SK-N-SH (cell line): ENCODE measurements at regions not wholly inside any gene's neighbourhood (a gene's known extent, or its start where the extent isn't known, plus 50 kb on each side); places are given as distances from the start of the nearest gene placed in this dataset.

Source experiments
- CTCF ChIA-PET: fragments of 300-600, 350-600 bp; formaldehyde crosslinking; extraction: SDS; loops from one replicate; lab custom pipeline; 2021; lab: Yijun Ruan, JAX
- POLR2A ChIA-PET: fragments of 350-600 bp; sonication (Branson Sonifier 250); formaldehyde crosslinking; extraction: SDS; loops from one replicate; lab custom pipeline; 2020; ENCODE audit warnings: antibody characterized with exemption, inconsistent platforms; lab: Yijun Ruan, JAX
- DNase-seq: peaks from one replicate; pipeline ENCODE4 v3.0.0; 2012
- H2AFZ ChIP-seq: fragments of 200-600 bp; sonication (generic); 2 replicates; pipeline ENCODE4 v1.8.1; 2016; ENCODE audit warnings: antibody characterized with exemption, mild to moderate bottlenecking, low read depth
- H3F3A ChIP-seq: fragments of 200-600 bp; sonication (generic); replicated peaks from 2 replicates; pipeline ENCODE3; 2016; ENCODE audit warnings: antibody characterized with exemption, mild to moderate bottlenecking; ENCODE audit not compliant: insufficient read depth
- H3K27ac ChIP-seq, 2 experiments: fragments of 200-500 bp in 1 of 2; fragments of 200-600 bp in 1 of 2; sonication (Bioruptor generic) in 1 of 2; sonication (generic), shearing (Covaris generic) in 1 of 2; 2 replicates each; pipeline versions ENCODE4 v1.5.1 to v1.6.1; 2014 to 2016; ENCODE audit warnings: low read depth in 2 of 2, inconsistent platforms in 1 of 2, low read length in 1 of 2, mild to moderate bottlenecking in 1 of 2, mixed read lengths in 1 of 2
- H3K27me3 ChIP-seq: fragments of 200-600 bp; sonication (generic), shearing (Covaris generic); 2 replicates; pipeline ENCODE4 v1.6.1; 2016; ENCODE audit warnings: mixed run types; ENCODE audit not compliant: insufficient read depth
- H3K36me3 ChIP-seq, 2 experiments: fragments of 200-500 bp in 1 of 2; fragments of 200-600 bp in 1 of 2; sonication (Bioruptor generic) in 1 of 2; sonication (generic) in 1 of 2; replicated peaks in 1 of 2; 2 replicates each; pipeline versions ENCODE3 to v1.5.1; 2014 to 2016; ENCODE audit warnings: low read length in 1 of 2, mild to moderate bottlenecking in 1 of 2; ENCODE audit not compliant: insufficient read depth in 2 of 2, control insufficient read depth in 1 of 2
- H3K4me1 ChIP-seq, 2 experiments: fragments of 200-500 bp in 1 of 2; fragments of 200-600 bp in 1 of 2; sonication (Bioruptor generic) in 1 of 2; sonication (generic), shearing (Covaris generic) in 1 of 2; 2 replicates each; pipeline versions ENCODE4 v1.5.1 to v1.6.1; 2014 to 2016; ENCODE audit warnings: low read depth in 1 of 2, low read length in 1 of 2, mixed run types in 1 of 2; ENCODE audit not compliant: insufficient read depth in 2 of 2, control insufficient read depth in 1 of 2
- H3K4me2 ChIP-seq: fragments of 200-600 bp; sonication (generic), shearing (Covaris generic); 2 replicates; pipeline ENCODE4 v1.6.1; 2017; ENCODE audit warnings: mixed run types
- H3K4me3 ChIP-seq, 2 experiments: fragments of 200-500 bp in 1 of 2; fragments of 200-600 bp in 1 of 2; sonication (Bioruptor generic) in 1 of 2; sonication (generic), shearing (Covaris generic) in 1 of 2; 2 replicates each; pipeline versions ENCODE4 v1.5.1 to v1.8.1; 2014 to 2016; ENCODE audit warnings: low read depth in 2 of 2, inconsistent platforms in 1 of 2, low read length in 1 of 2, mild to moderate bottlenecking in 1 of 2, mixed read lengths in 1 of 2, moderate library complexity in 1 of 2
- H3K79me2 ChIP-seq: fragments of 200-600 bp; sonication (generic); 2 replicates; pipeline ENCODE4 v1.8.1; 2017; ENCODE audit warnings: mild to moderate bottlenecking; ENCODE audit not compliant: insufficient read depth
- H3K9ac ChIP-seq: fragments of 200-600 bp; sonication (generic); 2 replicates; pipeline ENCODE4 v1.6.1; 2017; ENCODE audit warnings: mixed run types
- H3K9me2 ChIP-seq: fragments of 200-600 bp; sonication (generic); 2 replicates; pipeline ENCODE4 v1.6.1; 2017; ENCODE audit warnings: mixed run types
- H3K9me3 ChIP-seq: fragments of 200-600 bp; sonication (generic); 2 replicates; pipeline ENCODE4 v1.6.1; 2017; ENCODE audit warnings: mixed run types, mild to moderate bottlenecking, moderate library complexity
- H4K20me1 ChIP-seq: fragments of 200-600 bp; sonication (generic); 2 replicates; pipeline ENCODE4 v1.6.1; 2017; ENCODE audit warnings: mild to moderate bottlenecking, mixed run types; ENCODE audit not compliant: insufficient read depth
- CHD2 ChIP-seq: fragments of 150-350 bp; IDR thresholded peaks from 2 replicates; pipeline ENCODE4 v1.6.1; 2018; ENCODE audit warnings: low read length; ENCODE audit not compliant: partially characterized antibody
- ELF1 ChIP-seq: IDR thresholded peaks from 2 replicates; pipeline ENCODE4 v1.4.0; 2012
- EP300 ChIP-seq, 2 experiments: IDR thresholded peaks; 2 replicates each; pipeline versions ENCODE4 v1.4.0 to v1.6.1; 2012; ENCODE audit warnings: borderline replicate concordance in 1 of 2, low read depth in 1 of 2, low read length in 1 of 2
- FOSL2 ChIP-seq: IDR thresholded peaks from 2 replicates; pipeline ENCODE4 v1.4.0; 2012; ENCODE audit warnings: low read depth, mild to moderate bottlenecking, moderate library complexity, borderline replicate concordance
- FOXJ3 ChIP-seq: sonication (generic); formaldehyde crosslinking; IDR thresholded peaks from 2 replicates; pipeline ENCODE4 v1.5.1; 2020; ENCODE audit warnings: mild to moderate bottlenecking, missing genetic modification reagents
- GABPA ChIP-seq: IDR thresholded peaks from 2 replicates; pipeline ENCODE4 v1.4.0; 2012; ENCODE audit warnings: low read depth, mild to moderate bottlenecking
- GATA2 ChIP-seq: sonication (generic); formaldehyde crosslinking; IDR thresholded peaks from 2 replicates; pipeline ENCODE4 v1.5.0; 2020; ENCODE audit warnings: mild to moderate bottlenecking, missing genetic modification reagents
- JUND ChIP-seq: IDR thresholded peaks from 2 replicates; pipeline ENCODE4 v1.4.0; 2012
- MEF2A ChIP-seq: IDR thresholded peaks from 2 replicates; pipeline ENCODE4 v1.4.0; 2012; ENCODE audit warnings: low read depth, borderline replicate concordance
- NFIC ChIP-seq: IDR thresholded peaks from 2 replicates; pipeline ENCODE4 v1.4.0; 2012; ENCODE audit warnings: borderline replicate concordance
- NRF1 ChIP-seq: IDR thresholded peaks from 2 replicates; pipeline ENCODE4 v1.6.1; 2012; ENCODE audit warnings: low read depth, mild to moderate bottlenecking, low read length
- PBX3 ChIP-seq: IDR thresholded peaks from 2 replicates; pipeline ENCODE4; 2012
- POLR2AphosphoS5 ChIP-seq: IDR thresholded peaks from 2 replicates; pipeline ENCODE4 v1.6.1; 2012; ENCODE audit warnings: low read depth, low read length
- SMC3 ChIP-seq: IDR thresholded peaks from 2 replicates; pipeline ENCODE4 v1.6.1; 2012; ENCODE audit warnings: low read depth, low read length, improper control_type of control experiment
- TAF1 ChIP-seq: IDR thresholded peaks from 2 replicates; pipeline ENCODE4 v1.6.1; 2012; ENCODE audit warnings: low read depth, mild to moderate bottlenecking, low read length, moderate library complexity, borderline replicate concordance
- TEAD4 ChIP-seq: IDR thresholded peaks from 2 replicates; pipeline ENCODE4 v1.4.0; 2012; ENCODE audit warnings: mild to moderate bottlenecking, borderline replicate concordance; ENCODE audit not compliant: insufficient read depth
- USF1 ChIP-seq: IDR thresholded peaks from 2 replicates; pipeline ENCODE4 v1.4.0; 2012; ENCODE audit warnings: low read depth, borderline replicate concordance
- USF2 ChIP-seq: fragments of 150-350 bp; IDR thresholded peaks from 2 replicates; pipeline ENCODE4 v1.6.1; 2017; ENCODE audit warnings: antibody characterized with exemption, low read length, low read depth, borderline replicate concordance
- YY1 ChIP-seq: IDR thresholded peaks from 2 replicates; pipeline ENCODE4 v1.4.0; 2012; ENCODE audit warnings: low read depth, mild to moderate bottlenecking
- ZBTB33 ChIP-seq: IDR thresholded peaks from 2 replicates; pipeline ENCODE4 v1.4.0; 2012; ENCODE audit warnings: low read depth, borderline replicate concordance
- WGBS: methylation state at CpG from one replicate; pipeline ENCODE4 v1.1.6; 2017; ENCODE audit warnings: low lambda C conversion rate; 5-methylcytosine and 5-hydroxymethylcytosine counted together
- TF ChIP-seq, protein P1 (sequence below): IDR thresholded peaks from 2 replicates; pipeline ENCODE4 v1.6.1; 2012; ENCODE audit warnings: mild to moderate bottlenecking, low read depth, low read length, moderate library complexity
- TF ChIP-seq, protein P2 (sequence below): IDR thresholded peaks from 2 replicates; pipeline ENCODE4 v1.4.0; 2012; ENCODE audit warnings: low read depth
- TF ChIP-seq, protein P3 (sequence below): fragments of 150-350 bp; IDR thresholded peaks from 2 replicates; pipeline ENCODE4 v1.6.1; 2016; ENCODE audit warnings: mild to moderate bottlenecking, low read depth, low read length

DNA sequence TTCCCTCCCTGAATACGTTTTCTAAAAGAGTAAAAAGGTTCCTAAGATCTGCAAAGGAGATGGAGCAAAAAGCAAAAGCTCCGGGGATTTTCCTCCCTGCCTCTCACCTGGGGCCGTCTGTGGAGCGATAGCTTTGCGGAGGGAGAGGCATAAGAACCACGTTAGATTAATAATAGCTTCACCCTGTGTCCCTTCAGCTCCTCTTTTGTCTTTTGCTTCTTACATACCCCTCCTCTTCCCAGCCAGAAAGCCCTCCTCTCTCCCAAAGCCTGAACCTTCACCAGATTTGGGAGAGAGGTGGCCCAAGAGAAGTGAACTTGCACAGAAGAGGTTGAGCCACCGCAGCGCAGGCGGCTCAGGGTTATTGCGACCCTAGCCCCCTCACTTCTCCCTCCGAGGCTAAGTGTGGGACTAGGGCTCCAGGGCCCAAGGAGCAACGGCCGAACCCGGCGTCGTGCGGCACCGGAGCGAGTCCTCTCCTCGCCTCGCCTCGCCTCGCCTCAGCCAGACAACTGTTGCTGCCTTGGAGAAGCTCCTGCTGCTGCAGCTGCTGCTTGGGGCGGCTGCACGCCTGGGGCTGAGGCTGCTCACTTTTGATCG, 97.6 kb upstream of the HSD17B12 start (continued):
- TF ChIP-seq, protein P1, sequence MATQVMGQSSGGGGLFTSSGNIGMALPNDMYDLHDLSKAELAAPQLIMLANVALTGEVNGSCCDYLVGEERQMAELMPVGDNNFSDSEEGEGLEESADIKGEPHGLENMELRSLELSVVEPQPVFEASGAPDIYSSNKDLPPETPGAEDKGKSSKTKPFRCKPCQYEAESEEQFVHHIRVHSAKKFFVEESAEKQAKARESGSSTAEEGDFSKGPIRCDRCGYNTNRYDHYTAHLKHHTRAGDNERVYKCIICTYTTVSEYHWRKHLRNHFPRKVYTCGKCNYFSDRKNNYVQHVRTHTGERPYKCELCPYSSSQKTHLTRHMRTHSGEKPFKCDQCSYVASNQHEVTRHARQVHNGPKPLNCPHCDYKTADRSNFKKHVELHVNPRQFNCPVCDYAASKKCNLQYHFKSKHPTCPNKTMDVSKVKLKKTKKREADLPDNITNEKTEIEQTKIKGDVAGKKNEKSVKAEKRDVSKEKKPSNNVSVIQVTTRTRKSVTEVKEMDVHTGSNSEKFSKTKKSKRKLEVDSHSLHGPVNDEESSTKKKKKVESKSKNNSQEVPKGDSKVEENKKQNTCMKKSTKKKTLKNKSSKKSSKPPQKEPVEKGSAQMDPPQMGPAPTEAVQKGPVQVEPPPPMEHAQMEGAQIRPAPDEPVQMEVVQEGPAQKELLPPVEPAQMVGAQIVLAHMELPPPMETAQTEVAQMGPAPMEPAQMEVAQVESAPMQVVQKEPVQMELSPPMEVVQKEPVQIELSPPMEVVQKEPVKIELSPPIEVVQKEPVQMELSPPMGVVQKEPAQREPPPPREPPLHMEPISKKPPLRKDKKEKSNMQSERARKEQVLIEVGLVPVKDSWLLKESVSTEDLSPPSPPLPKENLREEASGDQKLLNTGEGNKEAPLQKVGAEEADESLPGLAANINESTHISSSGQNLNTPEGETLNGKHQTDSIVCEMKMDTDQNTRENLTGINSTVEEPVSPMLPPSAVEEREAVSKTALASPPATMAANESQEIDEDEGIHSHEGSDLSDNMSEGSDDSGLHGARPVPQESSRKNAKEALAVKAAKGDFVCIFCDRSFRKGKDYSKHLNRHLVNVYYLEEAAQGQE, result no peak
- TF ChIP-seq JUND, result no peak
- no peak for TF ChIP-seq YY1
- TF ChIP-seq ELF1, result no peak

- DNase-seq, result no peak
- POLR2A ChIA-PET, result no interaction called here
- H3K27me3 ChIP-seq, result peaks cover 54% of the 10 kb centered on the region
- no peak overlapping the region for H2AFZ ChIP-seq
- no peaks in the 10 kb centered on the region for H3F3A ChIP-seq
- no peak overlapping the region for H3K9ac ChIP-seq
- H3K9me2 ChIP-seq, result no peaks in the 10 kb centered on the region
- no peaks in the 10 kb centered on the region for H3K36me3 ChIP-seq
- no peak overlapping the region for H3K4me2 ChIP-seq
- H4K20me1 ChIP-seq, result no peaks in the 10 kb centered on the region
- CTCF ChIA-PET, result interaction anchor here (1.5 to 2.1 kb wide), 3 partner anchors 10 to 17 kb away, joined by 5 to 7 read pairs (median 6); no protein-coding TSS in a partner anchor
- WGBS, result 46% methylated on average over 6 of the region's 6 CpGs
- H3K4me3 ChIP-seq, result no peak overlapping the region
- TF ChIP-seq NRF1 (no peak), GABPA (no peak), EP300 (IDR thresholded peaks at IDR 0.05; ENCODE audit: borderline replicate concordance in 1 of 2, low read depth in 1 of 2, low read length in 1 of 2) (no peak), MEF2A (no peak), TAF1 (no peak), NFIC (no peak), USF2 (no peak), PBX3 (no peak), FOSL2 (no peak), SMC3 (no peak), POLR2AphosphoS5 (no peak), JUND (no peak), FOXJ3 (CRISPR knock-in tag) (no peak), USF1 (no peak), TEAD4 (no peak), ZBTB33 (no peak), CHD2 (no peak), GATA2 (CRISPR knock-in tag) (no peak)
- TF ChIP-seq, protein P2, sequence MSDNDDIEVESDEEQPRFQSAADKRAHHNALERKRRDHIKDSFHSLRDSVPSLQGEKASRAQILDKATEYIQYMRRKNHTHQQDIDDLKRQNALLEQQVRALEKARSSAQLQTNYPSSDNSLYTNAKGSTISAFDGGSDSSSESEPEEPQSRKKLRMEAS, result no peak
- TF ChIP-seq, protein P3, sequence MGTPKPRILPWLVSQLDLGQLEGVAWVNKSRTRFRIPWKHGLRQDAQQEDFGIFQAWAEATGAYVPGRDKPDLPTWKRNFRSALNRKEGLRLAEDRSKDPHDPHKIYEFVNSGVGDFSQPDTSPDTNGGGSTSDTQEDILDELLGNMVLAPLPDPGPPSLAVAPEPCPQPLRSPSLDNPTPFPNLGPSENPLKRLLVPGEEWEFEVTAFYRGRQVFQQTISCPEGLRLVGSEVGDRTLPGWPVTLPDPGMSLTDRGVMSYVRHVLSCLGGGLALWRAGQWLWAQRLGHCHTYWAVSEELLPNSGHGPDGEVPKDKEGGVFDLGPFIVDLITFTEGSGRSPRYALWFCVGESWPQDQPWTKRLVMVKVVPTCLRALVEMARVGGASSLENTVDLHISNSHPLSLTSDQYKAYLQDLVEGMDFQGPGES, result no peak
- H3K4me1 ChIP-seq, result peaks cover 1 to 18% of the 10 kb centered on the region in 2 experiments; a peak in 2 of 4 replicates
- no peaks in the 10 kb centered on the region for H3K79me2 ChIP-seq
- H3K9me3 ChIP-seq, result no peaks in the 10 kb centered on the region
- H3K27ac ChIP-seq, result no peak overlapping the region
Observed at GRCh38 chr11:43583548-43583947, 97.0 kb upstream of the HSD17B12 start.
